ENCODE measurements at regions not wholly inside any gene's neighbourhood (a gene's known extent, or its start where the extent isn't known, plus 50 kb on each side); places are given as distances from the start of the nearest gene placed in this dataset.

DNA sequence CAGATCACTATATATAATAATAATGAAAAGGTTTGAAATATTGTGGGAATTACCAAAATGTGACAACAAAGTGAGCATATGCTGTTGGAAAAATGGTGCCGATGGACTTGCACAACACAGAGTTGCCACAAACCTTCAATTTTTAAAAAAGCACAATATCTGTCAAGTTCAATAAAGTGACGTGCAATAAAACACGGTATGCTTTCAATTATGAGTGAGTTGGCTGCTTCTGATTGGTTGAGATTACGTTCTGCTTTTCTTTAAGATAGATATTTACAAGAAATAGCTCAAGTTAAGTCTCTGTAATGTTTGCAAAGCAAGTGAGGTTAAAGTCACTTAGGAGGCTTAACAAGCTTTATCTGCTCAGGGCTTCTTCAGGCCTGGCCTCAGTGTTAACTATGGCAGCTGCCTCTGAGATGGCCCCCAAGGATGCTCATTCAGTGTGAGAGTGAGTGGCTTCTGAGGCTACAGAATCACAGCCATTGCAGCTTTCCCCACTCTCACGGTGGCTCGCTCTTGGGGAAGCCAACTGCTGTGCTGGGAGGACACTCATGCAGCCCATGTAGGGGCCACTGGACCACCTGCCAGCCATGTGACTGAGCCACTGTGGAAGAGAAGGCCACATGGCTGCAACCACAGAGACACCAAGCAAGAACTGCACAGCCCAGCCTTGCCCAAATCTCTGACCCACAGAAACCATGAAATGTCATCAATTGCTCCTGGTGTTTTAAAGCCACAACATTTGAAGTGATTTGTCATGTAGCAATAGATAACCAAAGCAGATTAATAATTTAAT, 78.3 kb upstream of the TMEM72 start:
- no peak for TF ChIP-seq POLR2A (IDR thresholded peaks at IDR 0.05)
- TF ChIP-seq, protein P1, sequence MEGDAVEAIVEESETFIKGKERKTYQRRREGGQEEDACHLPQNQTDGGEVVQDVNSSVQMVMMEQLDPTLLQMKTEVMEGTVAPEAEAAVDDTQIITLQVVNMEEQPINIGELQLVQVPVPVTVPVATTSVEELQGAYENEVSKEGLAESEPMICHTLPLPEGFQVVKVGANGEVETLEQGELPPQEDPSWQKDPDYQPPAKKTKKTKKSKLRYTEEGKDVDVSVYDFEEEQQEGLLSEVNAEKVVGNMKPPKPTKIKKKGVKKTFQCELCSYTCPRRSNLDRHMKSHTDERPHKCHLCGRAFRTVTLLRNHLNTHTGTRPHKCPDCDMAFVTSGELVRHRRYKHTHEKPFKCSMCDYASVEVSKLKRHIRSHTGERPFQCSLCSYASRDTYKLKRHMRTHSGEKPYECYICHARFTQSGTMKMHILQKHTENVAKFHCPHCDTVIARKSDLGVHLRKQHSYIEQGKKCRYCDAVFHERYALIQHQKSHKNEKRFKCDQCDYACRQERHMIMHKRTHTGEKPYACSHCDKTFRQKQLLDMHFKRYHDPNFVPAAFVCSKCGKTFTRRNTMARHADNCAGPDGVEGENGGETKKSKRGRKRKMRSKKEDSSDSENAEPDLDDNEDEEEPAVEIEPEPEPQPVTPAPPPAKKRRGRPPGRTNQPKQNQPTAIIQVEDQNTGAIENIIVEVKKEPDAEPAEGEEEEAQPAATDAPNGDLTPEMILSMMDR (IDR thresholded peaks at IDR 0.05): no peak
